ENCODE measurements at regions not wholly inside any gene's neighbourhood (a gene's known extent, or its start where the extent isn't known, plus 50 kb on each side); places are given as distances from the start of the nearest gene placed in this dataset.

DNA sequence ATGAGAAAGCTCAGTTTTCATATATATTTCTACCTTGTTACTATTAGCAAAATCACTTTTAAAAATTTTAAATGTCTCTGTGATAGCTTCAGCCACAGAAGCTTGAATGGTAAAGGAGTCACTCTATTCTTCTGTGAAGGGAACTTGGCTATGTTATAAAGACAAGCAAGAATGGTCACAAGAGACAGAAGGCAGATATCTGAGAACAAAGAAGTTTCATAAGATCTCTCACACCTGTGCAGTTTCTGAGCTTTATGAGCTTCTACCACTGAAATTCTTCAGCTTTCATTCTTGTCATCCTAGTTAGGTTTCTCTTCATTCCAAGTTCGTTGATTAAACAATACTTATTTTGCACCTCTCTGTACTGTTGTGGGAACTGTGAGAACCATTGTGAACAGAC, 853.4 kb downstream of the IGSF11 start:
- no peaks in the 10 kb centered on the region for H3K4me1 ChIP-seq (ENCODE audit: control insufficient read depth, low read depth, low read length)
- no peaks in the 10 kb centered on the region for H3K27me3 ChIP-seq (ENCODE audit: control insufficient read depth, insufficient read depth, low read length)
- no peaks in the 10 kb centered on the region for H3K36me3 ChIP-seq (ENCODE audit: control insufficient read depth, low read depth, low read length)
- no peak overlapping the region for H3K4me3 ChIP-seq (ENCODE audit: low read length)
- H3K27ac ChIP-seq (ENCODE audit: low read length) = no peak overlapping the region
- no peak overlapping the region for H3K9ac ChIP-seq (ENCODE audit: low read length)
- no peaks in the 10 kb centered on the region for H3K9me3 ChIP-seq (ENCODE audit: control insufficient read depth, low read depth, low read length)

GRCh38 chr3:118186051-118186450, 848.6 kb downstream of the IGSF11 start:
- H3K36me3 ChIP-seq (ENCODE audit: control insufficient read depth, low read depth, low read length) = no peaks in the 10 kb centered on the region
- no peaks in the 10 kb centered on the region for H3K27me3 ChIP-seq (ENCODE audit: control insufficient read depth, insufficient read depth, low read length)
- no peak overlapping the region for H3K27ac ChIP-seq (ENCODE audit: low read length)
- no peaks in the 10 kb centered on the region for H3K9me3 ChIP-seq (ENCODE audit: control insufficient read depth, low read depth, low read length)
- H3K4me3 ChIP-seq (ENCODE audit: low read length) = no peak overlapping the region
- H3K4me1 ChIP-seq (ENCODE audit: control insufficient read depth, low read depth, low read length) = no peaks in the 10 kb centered on the region
- H3K9ac ChIP-seq (ENCODE audit: low read length) = no peak overlapping the region

GRCh38 chr3:118187221-118187620, 847.4 kb downstream of the IGSF11 start:
- Histone ChIP-seq H3K4me1 (ENCODE audit: control insufficient read depth, low read depth, low read length) (no peaks in the 10 kb centered on the region), H3K27ac (ENCODE audit: low read length) (no peak overlapping the region), H3K4me3 (ENCODE audit: low read length) (no peak overlapping the region), H3K9ac (ENCODE audit: low read length) (no peak overlapping the region), H3K27me3 (ENCODE audit: control insufficient read depth, insufficient read depth, low read length) (no peaks in the 10 kb centered on the region), H3K36me3 (ENCODE audit: control insufficient read depth, low read depth, low read length) (no peaks in the 10 kb centered on the region), H3K9me3 (ENCODE audit: control insufficient read depth, low read depth, low read length) (no peaks in the 10 kb centered on the region)

- Histone ChIP-seq H3K36me3 (ENCODE audit: control insufficient read depth, low read depth, low read length) (no peaks in the 10 kb centered on the region), H3K9me3 (ENCODE audit: control insufficient read depth, low read depth, low read length) (peaks cover 14% of the 10 kb centered on the region), H3K9ac (ENCODE audit: low read length) (no peak overlapping the region), H3K27me3 (ENCODE audit: control insufficient read depth, insufficient read depth, low read length) (no peaks in the 10 kb centered on the region), H3K27ac (ENCODE audit: low read length) (no peak overlapping the region), H3K4me1 (ENCODE audit: control insufficient read depth, low read depth, low read length) (no peaks in the 10 kb centered on the region), H3K4me3 (ENCODE audit: low read length) (no peak overlapping the region)
Observed at GRCh38 chr3:118196183-118196582, 838.5 kb downstream of the IGSF11 start.

- Histone ChIP-seq H3K4me1 (ENCODE audit: control insufficient read depth, low read depth, low read length) (no peaks in the 10 kb centered on the region), H3K27ac (ENCODE audit: low read length) (no peak overlapping the region), H3K9me3 (ENCODE audit: control insufficient read depth, low read depth, low read length) (peaks cover 14% of the 10 kb centered on the region), H3K27me3 (ENCODE audit: control insufficient read depth, insufficient read depth, low read length) (no peaks in the 10 kb centered on the region), H3K4me3 (ENCODE audit: low read length) (no peak overlapping the region), H3K36me3 (ENCODE audit: control insufficient read depth, low read depth, low read length) (no peaks in the 10 kb centered on the region), H3K9ac (ENCODE audit: low read length) (no peak overlapping the region)
Observed at GRCh38 chr3:118199044-118199443, 835.6 kb downstream of the IGSF11 start.

GRCh38 chr3:118204052-118204656, 830.5 kb downstream of the IGSF11 start:
- Histone ChIP-seq H3K9ac (ENCODE audit: low read length) (no peak overlapping the region), H3K36me3 (ENCODE audit: control insufficient read depth, low read depth, low read length) (no peaks in the 10 kb centered on the region), H3K27ac (ENCODE audit: low read length) (no peak overlapping the region), H3K4me3 (ENCODE audit: low read length) (no peak overlapping the region), H3K4me1 (ENCODE audit: control insufficient read depth, low read depth, low read length) (no peaks in the 10 kb centered on the region), H3K9me3 (ENCODE audit: control insufficient read depth, low read depth, low read length) (no peaks in the 10 kb centered on the region), H3K27me3 (ENCODE audit: control insufficient read depth, insufficient read depth, low read length) (no peaks in the 10 kb centered on the region)

DNA sequence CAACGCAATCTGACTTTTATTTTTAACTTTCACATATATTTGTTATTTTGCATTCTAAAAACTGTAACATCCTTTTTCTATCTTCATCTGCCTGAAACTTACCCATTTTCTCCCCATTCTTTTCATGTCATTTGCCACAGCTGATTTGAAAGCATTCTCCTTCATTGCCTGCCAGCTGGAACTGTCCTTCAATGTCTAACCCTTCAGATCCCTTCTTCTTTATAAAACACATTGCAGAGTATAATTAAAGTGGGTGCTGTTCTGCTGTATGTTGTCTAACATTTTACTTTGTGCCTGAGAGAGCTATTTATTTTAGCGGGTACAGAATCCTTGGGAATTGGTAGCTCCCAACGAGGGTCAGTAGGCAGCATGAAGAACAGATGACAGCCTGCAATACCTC, 827.4 kb downstream of the IGSF11 start:
- no peak overlapping the region for H3K9ac ChIP-seq (ENCODE audit: low read length)
- no peak overlapping the region for H3K27ac ChIP-seq (ENCODE audit: low read length)
- no peaks in the 10 kb centered on the region for H3K36me3 ChIP-seq (ENCODE audit: control insufficient read depth, low read depth, low read length)
- H3K4me1 ChIP-seq (ENCODE audit: control insufficient read depth, low read depth, low read length) = no peaks in the 10 kb centered on the region
- no peak overlapping the region for H3K4me3 ChIP-seq (ENCODE audit: low read length)
- no peaks in the 10 kb centered on the region for H3K27me3 ChIP-seq (ENCODE audit: control insufficient read depth, insufficient read depth, low read length)
- H3K9me3 ChIP-seq (ENCODE audit: control insufficient read depth, low read depth, low read length) = no peaks in the 10 kb centered on the region

DNA sequence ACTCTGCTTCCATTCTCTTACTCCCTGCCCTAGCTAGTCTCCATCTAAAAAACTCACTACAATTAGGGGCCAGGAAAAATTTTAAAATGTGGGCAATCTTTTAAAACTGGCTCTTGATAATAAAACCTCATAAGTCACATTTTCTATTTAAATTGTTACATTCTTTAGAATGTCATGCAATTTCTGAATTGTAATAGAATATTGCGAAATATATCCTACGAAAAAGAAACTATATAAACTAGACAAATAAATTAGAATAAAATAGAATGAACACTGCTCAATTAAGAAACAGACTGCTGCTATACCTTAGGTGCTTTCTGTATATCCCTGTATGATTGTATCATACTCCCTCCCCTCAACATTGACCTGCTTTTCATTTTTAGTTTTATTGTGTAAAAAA, 826.0 kb downstream of the IGSF11 start:
- Histone ChIP-seq H3K27ac (ENCODE audit: low read length) (no peak overlapping the region), H3K27me3 (ENCODE audit: control insufficient read depth, insufficient read depth, low read length) (no peaks in the 10 kb centered on the region), H3K36me3 (ENCODE audit: control insufficient read depth, low read depth, low read length) (no peaks in the 10 kb centered on the region), H3K9me3 (ENCODE audit: control insufficient read depth, low read depth, low read length) (no peaks in the 10 kb centered on the region), H3K9ac (ENCODE audit: low read length) (no peak overlapping the region), H3K4me3 (ENCODE audit: low read length) (no peak overlapping the region), H3K4me1 (ENCODE audit: control insufficient read depth, low read depth, low read length) (no peaks in the 10 kb centered on the region)

DNA sequence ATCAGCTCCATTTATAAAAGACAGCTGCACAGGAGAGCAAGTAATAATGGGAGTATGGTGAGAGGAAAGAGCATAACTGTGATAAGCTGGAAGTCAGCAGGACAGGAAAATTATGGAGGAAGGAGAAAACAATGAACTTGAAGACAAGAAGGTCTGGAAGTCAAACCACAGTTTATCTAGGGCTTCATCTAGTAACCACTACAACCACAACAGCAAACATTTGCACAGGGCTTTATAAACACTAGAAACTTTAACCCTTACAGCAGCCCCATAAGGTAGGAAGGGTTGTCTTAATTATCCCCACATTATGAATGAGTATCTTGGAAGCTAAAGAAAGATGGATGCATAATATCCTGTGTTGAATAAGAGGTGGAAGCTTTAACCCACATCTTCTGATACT, 820.8 kb downstream of the IGSF11 start:
- Histone ChIP-seq H3K27ac (ENCODE audit: low read length) (no peak overlapping the region), H3K36me3 (ENCODE audit: control insufficient read depth, low read depth, low read length) (no peaks in the 10 kb centered on the region), H3K27me3 (ENCODE audit: control insufficient read depth, insufficient read depth, low read length) (no peaks in the 10 kb centered on the region), H3K4me1 (ENCODE audit: control insufficient read depth, low read depth, low read length) (no peaks in the 10 kb centered on the region), H3K4me3 (ENCODE audit: low read length) (no peak overlapping the region), H3K9ac (ENCODE audit: low read length) (no peak overlapping the region), H3K9me3 (ENCODE audit: control insufficient read depth, low read depth, low read length) (no peaks in the 10 kb centered on the region)

GRCh38 chr3:118226206-118226605, 808.4 kb downstream of the IGSF11 start:
- Histone ChIP-seq H3K9me3 (ENCODE audit: control insufficient read depth, low read depth, low read length) (peaks cover 6% of the 10 kb centered on the region), H3K4me3 (ENCODE audit: low read length) (no peak overlapping the region), H3K36me3 (ENCODE audit: control insufficient read depth, low read depth, low read length) (no peaks in the 10 kb centered on the region), H3K9ac (ENCODE audit: low read length) (no peak overlapping the region), H3K27ac (ENCODE audit: low read length) (no peak overlapping the region), H3K27me3 (ENCODE audit: control insufficient read depth, insufficient read depth, low read length) (no peaks in the 10 kb centered on the region), H3K4me1 (ENCODE audit: control insufficient read depth, low read depth, low read length) (no peaks in the 10 kb centered on the region)

DNA sequence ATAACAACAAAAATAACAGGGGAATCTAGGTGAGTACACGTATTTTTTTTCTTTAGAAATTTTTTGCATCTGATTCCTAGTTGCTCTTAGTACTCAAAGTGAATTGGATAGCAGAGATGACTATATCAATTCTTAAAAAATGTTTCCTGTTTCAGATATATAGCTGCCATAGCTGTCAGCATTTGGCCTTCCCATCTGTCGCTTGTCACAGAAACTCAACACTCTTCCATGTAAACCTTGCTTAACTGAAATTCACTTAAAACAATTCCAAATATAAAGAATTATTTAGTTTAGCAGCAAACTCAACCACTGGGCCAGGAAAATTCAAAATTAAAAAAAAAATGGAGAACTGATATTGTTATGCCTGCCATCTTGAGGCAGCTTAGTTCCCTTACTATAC, 807.5 kb downstream of the IGSF11 start:
- Histone ChIP-seq H3K27me3 (ENCODE audit: control insufficient read depth, insufficient read depth, low read length) (no peaks in the 10 kb centered on the region), H3K4me1 (ENCODE audit: control insufficient read depth, low read depth, low read length) (no peaks in the 10 kb centered on the region), H3K9me3 (ENCODE audit: control insufficient read depth, low read depth, low read length) (no peaks in the 10 kb centered on the region), H3K4me3 (ENCODE audit: low read length) (no peak overlapping the region), H3K9ac (ENCODE audit: low read length) (no peak overlapping the region), H3K27ac (ENCODE audit: low read length) (no peak overlapping the region), H3K36me3 (ENCODE audit: control insufficient read depth, low read depth, low read length) (no peaks in the 10 kb centered on the region)

DNA sequence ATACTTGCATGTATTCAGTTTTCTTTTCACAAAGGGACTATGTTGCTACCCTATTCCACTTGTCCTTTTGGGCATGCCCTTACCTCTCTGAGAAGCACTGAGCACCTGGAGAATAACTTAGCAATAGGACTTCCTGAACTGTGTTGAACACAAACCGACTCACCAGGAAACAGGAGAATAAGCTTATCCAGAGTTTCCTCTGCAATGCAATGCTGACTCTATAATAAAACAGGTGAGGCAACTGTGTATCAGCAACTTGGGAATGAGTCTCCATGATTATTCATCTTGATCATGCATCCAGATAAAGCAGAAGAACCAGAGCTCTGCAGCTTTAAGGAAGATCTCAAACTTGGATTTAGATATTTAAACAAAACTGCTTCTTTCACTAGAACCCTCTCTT, 806.5 kb downstream of the IGSF11 start:
- no peaks in the 10 kb centered on the region for H3K27me3 ChIP-seq (ENCODE audit: control insufficient read depth, insufficient read depth, low read length)
- H3K9ac ChIP-seq (ENCODE audit: low read length) = no peak overlapping the region
- no peaks in the 10 kb centered on the region for H3K4me1 ChIP-seq (ENCODE audit: control insufficient read depth, low read depth, low read length)
- H3K9me3 ChIP-seq (ENCODE audit: control insufficient read depth, low read depth, low read length) = no peaks in the 10 kb centered on the region
- H3K4me3 ChIP-seq (ENCODE audit: low read length) = no peak overlapping the region
- no peak overlapping the region for H3K27ac ChIP-seq (ENCODE audit: low read length)
- no peaks in the 10 kb centered on the region for H3K36me3 ChIP-seq (ENCODE audit: control insufficient read depth, low read depth, low read length)

All from iPS-18a (cell line).